OCI-LY3 (cell line): ENCODE measurements at regions not wholly inside any gene's neighbourhood (a gene's known extent, or its start where the extent isn't known, plus 50 kb on each side); places are given as distances from the start of the nearest gene placed in this dataset.

ENCODE experiments used
- EZH2phosphoT487 ChIP-seq: fragments of 200-600 bp; shearing (Covaris generic); IDR thresholded peaks from 2 replicates; pipeline ENCODE4 v1.6.1; 2018; ENCODE audit warnings: antibody characterized with exemption, mixed run types, low read depth
- TF ChIP-seq, protein P1 (sequence below): fragments of 200-600, 300-600 bp; sonication (generic); IDR thresholded peaks from 2 replicates; pipeline ENCODE4 v1.5.1; 2014; ENCODE audit warnings: antibody characterized with exemption, low read length, low read depth

DNA sequence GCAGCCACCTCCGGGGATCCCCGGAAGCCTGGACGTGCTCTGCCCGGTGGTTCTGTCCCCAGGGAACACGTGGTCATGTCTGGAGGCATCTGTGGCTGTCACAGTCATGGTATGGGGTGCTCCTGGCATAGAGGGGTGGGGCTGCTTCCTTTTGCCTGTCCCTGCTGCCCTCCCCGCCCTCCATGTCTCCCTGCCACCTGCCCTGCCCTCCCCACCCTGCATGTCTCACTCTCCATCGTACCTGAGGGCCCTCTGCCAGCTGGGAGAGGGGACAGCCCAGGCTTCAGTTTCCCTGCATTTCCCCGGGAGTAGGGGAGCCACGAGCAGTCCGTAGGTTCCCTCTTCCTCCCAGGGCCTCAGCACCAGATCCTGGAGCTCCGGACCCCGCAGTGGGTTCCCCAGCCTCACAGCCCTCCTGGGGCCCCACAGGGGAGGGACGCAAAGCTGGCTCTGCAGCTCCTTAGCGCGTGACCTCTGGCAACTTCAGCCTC is 90.0 kb upstream of the CTDP1 start:
- TF ChIP-seq, protein P1, sequence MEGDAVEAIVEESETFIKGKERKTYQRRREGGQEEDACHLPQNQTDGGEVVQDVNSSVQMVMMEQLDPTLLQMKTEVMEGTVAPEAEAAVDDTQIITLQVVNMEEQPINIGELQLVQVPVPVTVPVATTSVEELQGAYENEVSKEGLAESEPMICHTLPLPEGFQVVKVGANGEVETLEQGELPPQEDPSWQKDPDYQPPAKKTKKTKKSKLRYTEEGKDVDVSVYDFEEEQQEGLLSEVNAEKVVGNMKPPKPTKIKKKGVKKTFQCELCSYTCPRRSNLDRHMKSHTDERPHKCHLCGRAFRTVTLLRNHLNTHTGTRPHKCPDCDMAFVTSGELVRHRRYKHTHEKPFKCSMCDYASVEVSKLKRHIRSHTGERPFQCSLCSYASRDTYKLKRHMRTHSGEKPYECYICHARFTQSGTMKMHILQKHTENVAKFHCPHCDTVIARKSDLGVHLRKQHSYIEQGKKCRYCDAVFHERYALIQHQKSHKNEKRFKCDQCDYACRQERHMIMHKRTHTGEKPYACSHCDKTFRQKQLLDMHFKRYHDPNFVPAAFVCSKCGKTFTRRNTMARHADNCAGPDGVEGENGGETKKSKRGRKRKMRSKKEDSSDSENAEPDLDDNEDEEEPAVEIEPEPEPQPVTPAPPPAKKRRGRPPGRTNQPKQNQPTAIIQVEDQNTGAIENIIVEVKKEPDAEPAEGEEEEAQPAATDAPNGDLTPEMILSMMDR, result no peak
- TF ChIP-seq EZH2phosphoT487, result no peak
